Bone marrow (tissue), 2 donors: ENCODE measurements at regions not wholly inside any gene's neighbourhood (a gene's known extent, or its start where the extent isn't known, plus 50 kb on each side); places are given as distances from the start of the nearest gene placed in this dataset.
"Not testable (repeated sequence)": the region's sequence is repeated elsewhere in the genome, so short reads cannot be mapped to it uniquely, and the experiment has no call there.

ENCODE experiments used
- DNase-seq, 2 donors: peaks; one replicate each; lab custom pipeline; 2025; lab: John Stamatoyannopoulos, UW

- no peak for DNase-seq
Measured at GRCh38 chr15:77839456-77839855, 206.7 kb upstream of the LINGO1 start.

- DNase-seq, result no peak
Measured at GRCh38 chr15:77838595-77838994, 205.9 kb upstream of the LINGO1 start.

- DNase-seq, result no peak
Measured at GRCh38 chr15:77838061-77838460, 205.3 kb upstream of the LINGO1 start.

GRCh38 chr15:77837649-77838025, 204.9 kb upstream of the LINGO1 start:
- DNase-seq, result no peak

- no peak for DNase-seq
Measured at GRCh38 chr15:77836906-77837648, 204.4 kb upstream of the LINGO1 start.

- DNase-seq, result no peak
Measured at GRCh38 chr15:77836121-77836692, 203.5 kb upstream of the LINGO1 start.

GRCh38 chr15:77834276-77834990, 201.7 kb upstream of the LINGO1 start:
- DNase-seq, result no peak

- no peak for DNase-seq
Measured at GRCh38 chr15:77832874-77833273, 200.2 kb upstream of the LINGO1 start.

- DNase-seq, result no peak
Measured at GRCh38 chr15:77831986-77832385, 199.3 kb upstream of the LINGO1 start.

GRCh38 chr15:77830051-77830468, 197.3 kb upstream of the LINGO1 start:
- no peak for DNase-seq

- DNase-seq, result not testable (repeated sequence)
Measured at GRCh38 chr15:77829331-77829730, 196.6 kb upstream of the LINGO1 start.

- DNase-seq, result no peak
Measured at GRCh38 chr15:77827860-77828259, 195.1 kb upstream of the LINGO1 start.

GRCh38 chr15:77826006-77826695, 193.4 kb upstream of the LINGO1 start:
- DNase-seq, result no peak

GRCh38 chr15:77825546-77825945, 192.8 kb upstream of the LINGO1 start:
- no peak for DNase-seq

- no peak for DNase-seq
Measured at GRCh38 chr15:77825252-77825542, 192.5 kb upstream of the LINGO1 start.

- no peak for DNase-seq
Measured at GRCh38 chr15:77824361-77825251, 191.9 kb upstream of the LINGO1 start.

GRCh38 chr15:77823736-77824135, 191.0 kb upstream of the LINGO1 start:
- no peak for DNase-seq

GRCh38 chr15:77822631-77823230, 190.0 kb upstream of the LINGO1 start:
- no peak for DNase-seq

GRCh38 chr15:77821959-77822256, 189.2 kb upstream of the LINGO1 start:
- DNase-seq, result no peak

- DNase-seq, result peak in 1 of 2 donors; percentile 5
Measured at GRCh38 chr15:77821188-77821958, 188.7 kb upstream of the LINGO1 start.
